WTC11 (cell line): ENCODE measurements at regions not wholly inside any gene's neighbourhood (a gene's known extent, or its start where the extent isn't known, plus 50 kb on each side); places are given as distances from the start of the nearest gene placed in this dataset.

Experiments
- ATAC-seq: fragments of 200-7000 bp; cut with Tn5 transposase; 2 replicates; pipeline ENCODE4 v1.10.0; 2021; ENCODE audit warnings: mild to moderate bottlenecking, moderate library complexity
- CTCF ChIA-PET: fragments of 300-600 bp; sonication (Branson Sonifier 250); formaldehyde crosslinking; loops from one replicate; lab custom pipeline; 2021; ENCODE audit warnings: antibody characterized with exemption; lab: Charles Lee
- POLR2A ChIA-PET: fragments of 350-600 bp; sonication (Branson Sonifier 250); formaldehyde crosslinking; loops from one replicate; lab custom pipeline; 2021; ENCODE audit warnings: antibody characterized with exemption; lab: Charles Lee
- DNase-seq: peaks from one replicate; pipeline ENCODE4 v3.0.0; 2021; ENCODE audit warnings: low spot score
- H3K27ac Mint-ChIP-seq: 2 replicates; pipeline ENCODE4 v1.8.0; 2021; ENCODE audit warnings: mixed read lengths
- H3K27me3 Mint-ChIP-seq: 2 replicates; pipeline ENCODE4 v1.8.0; 2021; ENCODE audit warnings: low read depth, mild to moderate bottlenecking, moderate library complexity, mixed read lengths
- H3K36me3 Mint-ChIP-seq: 2 replicates; pipeline ENCODE4 v1.8.0; 2021; ENCODE audit warnings: mixed read lengths
- H3K4me1 Mint-ChIP-seq: 2 replicates; pipeline ENCODE4 v1.8.0; 2022; ENCODE audit warnings: mixed read lengths
- H3K4me3 Mint-ChIP-seq: 2 replicates; pipeline ENCODE4 v1.8.0; 2021; ENCODE audit warnings: mild to moderate bottlenecking, moderate library complexity, mixed read lengths
- H3K9me3 Mint-ChIP-seq: 2 replicates; pipeline ENCODE4 v1.8.0; 2021; ENCODE audit warnings: mixed read lengths
- ARID4B ChIP-seq: sonication (generic); formaldehyde crosslinking; IDR thresholded peaks from 2 replicates; pipeline ENCODE4 v1.8.0; 2023; ENCODE audit warnings: missing genetic modification reagents, mild to moderate bottlenecking, borderline replicate concordance
- CBFB ChIP-seq: sonication (generic); formaldehyde crosslinking; IDR thresholded peaks from 2 replicates; pipeline ENCODE4 v1.8.1; 2022; ENCODE audit warnings: mild to moderate bottlenecking, low read depth, missing genetic modification reagents
- CDX4 ChIP-seq: fragments of 250-450 bp; sonication (Bioruptor Pico); IDR thresholded peaks from 2 replicates; pipeline ENCODE4 v1.9.0; 2021; ENCODE audit warnings: moderate library complexity, mild to moderate bottlenecking, inconsistent platforms, borderline replicate concordance
- CREM ChIP-seq: sonication (generic); formaldehyde crosslinking; IDR thresholded peaks from 2 replicates; pipeline ENCODE4 v1.8.1; 2022; ENCODE audit warnings: mild to moderate bottlenecking, missing genetic modification reagents, moderate library complexity
- E2F4 ChIP-seq: sonication (generic); formaldehyde crosslinking; IDR thresholded peaks from 2 replicates; pipeline ENCODE4 v1.8.1; 2022; ENCODE audit warnings: low read depth, mild to moderate bottlenecking, moderate library complexity, missing genetic modification reagents, borderline replicate concordance
- ETV6 ChIP-seq: sonication (generic); formaldehyde crosslinking; IDR thresholded peaks from 2 replicates; pipeline ENCODE4 v1.8.1; 2022; ENCODE audit warnings: mild to moderate bottlenecking, missing genetic modification reagents
- FOXK1 ChIP-seq: sonication (generic); formaldehyde crosslinking; IDR thresholded peaks from 2 replicates; pipeline ENCODE4 v1.8.0; 2022; ENCODE audit warnings: mild to moderate bottlenecking, moderate library complexity, missing genetic modification reagents
- NR2C2 ChIP-seq: sonication (generic); formaldehyde crosslinking; IDR thresholded peaks from 2 replicates; pipeline ENCODE4 v1.8.0; 2022; ENCODE audit warnings: mild to moderate bottlenecking, missing genetic modification reagents
- SOX15 ChIP-seq: fragments of 250-450 bp; sonication (Bioruptor Pico); IDR thresholded peaks from 2 replicates; pipeline ENCODE4 v1.9.0; 2021; ENCODE audit warnings: mild to moderate bottlenecking
- TEAD4 ChIP-seq: sonication (generic); formaldehyde crosslinking; IDR thresholded peaks from 2 replicates; pipeline ENCODE4 v1.8.0; 2022; ENCODE audit warnings: mild to moderate bottlenecking, missing genetic modification reagents
- TP53 ChIP-seq: sonication (generic); formaldehyde crosslinking; IDR thresholded peaks from 2 replicates; pipeline ENCODE4 v1.8.1; 2023; ENCODE audit warnings: mild to moderate bottlenecking, missing genetic modification reagents
- ZBTB43 ChIP-seq: sonication (generic); formaldehyde crosslinking; IDR thresholded peaks from 2 replicates; pipeline ENCODE4 v1.8.1; 2023; ENCODE audit warnings: mild to moderate bottlenecking, missing genetic modification reagents
- ZNF121 ChIP-seq: sonication (generic); formaldehyde crosslinking; IDR thresholded peaks from 2 replicates; pipeline ENCODE4 v1.8.0; 2023; ENCODE audit warnings: missing genetic modification reagents
- ZNF416 ChIP-seq: fragments of 250-450 bp; sonication (Bioruptor Pico); IDR thresholded peaks from 2 replicates; pipeline ENCODE4 v1.9.0; 2021; ENCODE audit warnings: mild to moderate bottlenecking, inconsistent platforms
- ZNF512 ChIP-seq: sonication (generic); formaldehyde crosslinking; IDR thresholded peaks from 2 replicates; pipeline ENCODE4 v1.8.1; 2022; ENCODE audit warnings: missing genetic modification reagents, borderline replicate concordance
- ZNF532 ChIP-seq: fragments of 250-450 bp; sonication (Bioruptor Pico); IDR thresholded peaks from 2 replicates; pipeline ENCODE4 v1.9.0; 2021; ENCODE audit warnings: mild to moderate bottlenecking, borderline replicate concordance
- TF ChIP-seq, protein P1 (sequence below): sonication (generic); formaldehyde crosslinking; IDR thresholded peaks from 2 replicates; pipeline ENCODE4 v1.8.1; 2022; ENCODE audit warnings: mild to moderate bottlenecking, missing genetic modification reagents, moderate library complexity, borderline replicate concordance
- TF ChIP-seq, protein P2 (sequence below): sonication (generic); formaldehyde crosslinking; IDR thresholded peaks from 2 replicates; pipeline ENCODE4 v1.8.0; 2022; ENCODE audit warnings: mild to moderate bottlenecking, missing genetic modification reagents
- TF ChIP-seq, protein P3 (sequence below): sonication (generic); formaldehyde crosslinking; IDR thresholded peaks from 2 replicates; pipeline ENCODE4 v1.8.1; 2023; ENCODE audit warnings: mild to moderate bottlenecking, missing genetic modification reagents, moderate library complexity

DNA sequence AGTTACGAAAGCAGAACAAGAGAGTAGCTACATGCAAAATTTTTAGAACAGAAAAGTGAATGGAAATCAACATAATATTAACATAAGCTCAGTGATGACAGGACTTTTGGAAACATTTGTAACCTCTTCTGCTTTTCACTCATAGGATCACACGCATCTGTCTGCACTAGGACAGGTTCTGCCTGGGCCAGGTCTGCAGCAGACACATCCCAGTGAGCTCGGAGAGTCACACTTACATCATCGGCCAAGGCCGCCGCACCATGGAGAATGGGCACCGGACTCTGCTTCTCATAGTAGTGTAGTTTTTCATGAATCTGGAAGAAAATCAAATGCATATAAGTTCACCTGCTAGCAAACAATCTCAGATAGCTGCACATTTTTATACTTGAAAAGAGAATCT is 150.9 kb upstream of the ODAD2 start:
- H3K36me3 Mint-ChIP-seq = no peaks in the 10 kb centered on the region
- H3K9me3 Mint-ChIP-seq = no peaks in the 10 kb centered on the region
- TF ChIP-seq E2F4 (CRISPR knock-in tag) = no peak
- no peak for TF ChIP-seq ZNF416 (CRISPR knock-in tag)
- no peak for TF ChIP-seq TEAD4
- TF ChIP-seq ZBTB43 (CRISPR knock-in tag) = no peak
- TF ChIP-seq, protein P1, sequence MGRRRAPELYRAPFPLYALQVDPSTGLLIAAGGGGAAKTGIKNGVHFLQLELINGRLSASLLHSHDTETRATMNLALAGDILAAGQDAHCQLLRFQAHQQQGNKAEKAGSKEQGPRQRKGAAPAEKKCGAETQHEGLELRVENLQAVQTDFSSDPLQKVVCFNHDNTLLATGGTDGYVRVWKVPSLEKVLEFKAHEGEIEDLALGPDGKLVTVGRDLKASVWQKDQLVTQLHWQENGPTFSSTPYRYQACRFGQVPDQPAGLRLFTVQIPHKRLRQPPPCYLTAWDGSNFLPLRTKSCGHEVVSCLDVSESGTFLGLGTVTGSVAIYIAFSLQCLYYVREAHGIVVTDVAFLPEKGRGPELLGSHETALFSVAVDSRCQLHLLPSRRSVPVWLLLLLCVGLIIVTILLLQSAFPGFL (CRISPR knock-in tag) = no peak
- no peak for TF ChIP-seq CDX4 (CRISPR knock-in tag)
- POLR2A ChIA-PET = no interaction called here
- CTCF ChIA-PET = no interaction called here
- peaks cover 9% of the 10 kb centered on the region for H3K4me1 Mint-ChIP-seq
- no peak overlapping the region for H3K4me3 Mint-ChIP-seq
- H3K27ac Mint-ChIP-seq = no peak overlapping the region
- ATAC-seq (no peak), DNase-seq (no peak)
- no peaks in the 10 kb centered on the region for H3K27me3 Mint-ChIP-seq

- Mint-ChIP-seq H3K36me3 (no peaks in the 10 kb centered on the region), H3K27me3 (no peaks in the 10 kb centered on the region), H3K4me3 (no peak overlapping the region), H3K9me3 (no peaks in the 10 kb centered on the region), H3K4me1 (peaks cover 9% of the 10 kb centered on the region), H3K27ac (no peak overlapping the region)
- ChIA-PET CTCF (interaction anchor here (1.1 to 1.4 kb wide), 3 partner anchors 32 to 246 kb away, joined by 3 to 6 read pairs (median 4); no protein-coding TSS in a partner anchor), POLR2A (no interaction called here)
- ATAC-seq (no peak), DNase-seq (no peak)
- TF ChIP-seq ZNF532 (CRISPR knock-in tag) (no peak), CREM (CRISPR knock-in tag) (no peak), CBFB (CRISPR knock-in tag) (no peak), SOX15 (CRISPR knock-in tag) (no peak), NR2C2 (CRISPR knock-in tag) (no peak), ETV6 (CRISPR knock-in tag) (no peak), FOXK1 (no peak), ZNF512 (no peak), ARID4B (CRISPR knock-in tag) (no peak), ZNF121 (no peak), TP53 (no peak)
- TF ChIP-seq, protein P2, sequence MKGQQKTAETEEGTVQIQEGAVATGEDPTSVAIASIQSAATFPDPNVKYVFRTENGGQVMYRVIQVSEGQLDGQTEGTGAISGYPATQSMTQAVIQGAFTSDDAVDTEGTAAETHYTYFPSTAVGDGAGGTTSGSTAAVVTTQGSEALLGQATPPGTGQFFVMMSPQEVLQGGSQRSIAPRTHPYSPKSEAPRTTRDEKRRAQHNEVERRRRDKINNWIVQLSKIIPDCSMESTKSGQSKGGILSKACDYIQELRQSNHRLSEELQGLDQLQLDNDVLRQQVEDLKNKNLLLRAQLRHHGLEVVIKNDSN = no peak
- TF ChIP-seq, protein P3, sequence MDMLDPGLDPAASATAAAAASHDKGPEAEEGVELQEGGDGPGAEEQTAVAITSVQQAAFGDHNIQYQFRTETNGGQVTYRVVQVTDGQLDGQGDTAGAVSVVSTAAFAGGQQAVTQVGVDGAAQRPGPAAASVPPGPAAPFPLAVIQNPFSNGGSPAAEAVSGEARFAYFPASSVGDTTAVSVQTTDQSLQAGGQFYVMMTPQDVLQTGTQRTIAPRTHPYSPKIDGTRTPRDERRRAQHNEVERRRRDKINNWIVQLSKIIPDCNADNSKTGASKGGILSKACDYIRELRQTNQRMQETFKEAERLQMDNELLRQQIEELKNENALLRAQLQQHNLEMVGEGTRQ (CRISPR knock-in tag) = no peak
Measured at GRCh38 chr10:28147706-28148105, 148.8 kb upstream of the ODAD2 start.
